Cardiac muscle cell (in vitro differentiated cells and primary cell): ENCODE measurements at regions not wholly inside any gene's neighbourhood (a gene's known extent, or its start where the extent isn't known, plus 50 kb on each side); places are given as distances from the start of the nearest gene placed in this dataset.

Experiments
- DNase-seq, 2 donors: peaks; one replicate each; pipeline versions ENCODE4 v3.0.0 to v3.0.0-alpha.2; 2010 to 2017; ENCODE audit warnings: low read depth in 1 of 2, low spot score in 1 of 2
- H3K27ac ChIP-seq: fragments of 200-600 bp; sonication (generic); 2 replicates; pipeline ENCODE4 v1.5.1; 2016
- H3K27me3 ChIP-seq: fragments of 200-600 bp; sonication (generic); 2 replicates; pipeline ENCODE4 v1.6.0; 2016; ENCODE audit warnings: control low read depth
- H3K36me3 ChIP-seq: fragments of 200-600 bp; sonication (generic); 2 replicates; pipeline ENCODE4 v1.5.1; 2016; ENCODE audit warnings: control low read depth
- H3K4me1 ChIP-seq: fragments of 200-600 bp; sonication (generic); 2 replicates; pipeline ENCODE4 v1.8.1; 2017; ENCODE audit warnings: low read depth, mild to moderate bottlenecking, mixed run types
- H3K4me3 ChIP-seq: fragments of 200-600 bp; sonication (generic); 2 replicates; pipeline ENCODE4 v1.5.1; 2016; ENCODE audit warnings: mild to moderate bottlenecking
- H3K9me3 ChIP-seq: fragments of 200-600 bp; sonication (generic); 2 replicates; pipeline ENCODE4 v1.5.1; 2017; ENCODE audit warnings: low read depth, mild to moderate bottlenecking, control low read depth
- CTCF ChIP-seq: IDR thresholded peaks from 2 replicates; pipeline ENCODE4 v1.5.1; 2012; ENCODE audit warnings: low read depth, mild to moderate bottlenecking, low read length

GRCh38 chr3:24662449-24663345 lies 168.0 kb upstream of the THRB start:
- TF ChIP-seq CTCF, result no peak
- no peak for DNase-seq
- H3K36me3 ChIP-seq, result no peaks in the 10 kb centered on the region
- no peaks in the 10 kb centered on the region for H3K9me3 ChIP-seq
- H3K4me1 ChIP-seq, result no peaks in the 10 kb centered on the region
- no peaks in the 10 kb centered on the region for H3K27me3 ChIP-seq
- no peak overlapping the region for H3K27ac ChIP-seq
- no peak overlapping the region for H3K4me3 ChIP-seq

- TF ChIP-seq CTCF, result no peak
- no peak for DNase-seq
These were observed 168.8 kb upstream of the THRB start for GRCh38 chr3:24663406-24663805.

GRCh38 chr3:24668039-24668438 lies 173.4 kb upstream of the THRB start:
- Histone ChIP-seq H3K27me3 (no peaks in the 10 kb centered on the region), H3K4me3 (no peak overlapping the region), H3K9me3 (no peaks in the 10 kb centered on the region), H3K36me3 (no peaks in the 10 kb centered on the region), H3K27ac (no peak overlapping the region), H3K4me1 (no peaks in the 10 kb centered on the region)
- TF ChIP-seq CTCF, result no peak
- no peak for DNase-seq

More at GRCh38 chr3:24663406-24663805, 168.8 kb upstream of the THRB start:
- no peak overlapping the region for H3K4me3 ChIP-seq
- H3K27me3 ChIP-seq, result no peaks in the 10 kb centered on the region
- no peak overlapping the region for H3K27ac ChIP-seq
- H3K4me1 ChIP-seq, result no peaks in the 10 kb centered on the region
- no peaks in the 10 kb centered on the region for H3K9me3 ChIP-seq
- H3K36me3 ChIP-seq, result no peaks in the 10 kb centered on the region

GRCh38 chr3:24670871-24671270 lies 176.2 kb upstream of the THRB start:
- no peaks in the 10 kb centered on the region for H3K4me1 ChIP-seq
- no peak for DNase-seq
- no peak overlapping the region for H3K4me3 ChIP-seq
- no peaks in the 10 kb centered on the region for H3K36me3 ChIP-seq
- no peaks in the 10 kb centered on the region for H3K27me3 ChIP-seq
- no peaks in the 10 kb centered on the region for H3K9me3 ChIP-seq
- H3K27ac ChIP-seq, result no peak overlapping the region
- no peak for TF ChIP-seq CTCF

- TF ChIP-seq CTCF, result no peak
These were observed 178.9 kb upstream of the THRB start for GRCh38 chr3:24673596-24673995.

More at GRCh38 chr3:24673596-24673995, 178.9 kb upstream of the THRB start:
- Histone ChIP-seq H3K4me3 (no peak overlapping the region), H3K27ac (no peak overlapping the region), H3K9me3 (no peaks in the 10 kb centered on the region), H3K36me3 (no peaks in the 10 kb centered on the region), H3K27me3 (no peaks in the 10 kb centered on the region), H3K4me1 (no peaks in the 10 kb centered on the region)
- no peak for DNase-seq
